ENCODE measurements at regions not wholly inside any gene's neighbourhood (a gene's known extent, or its start where the extent isn't known, plus 50 kb on each side); places are given as distances from the start of the nearest gene placed in this dataset.

DNA sequence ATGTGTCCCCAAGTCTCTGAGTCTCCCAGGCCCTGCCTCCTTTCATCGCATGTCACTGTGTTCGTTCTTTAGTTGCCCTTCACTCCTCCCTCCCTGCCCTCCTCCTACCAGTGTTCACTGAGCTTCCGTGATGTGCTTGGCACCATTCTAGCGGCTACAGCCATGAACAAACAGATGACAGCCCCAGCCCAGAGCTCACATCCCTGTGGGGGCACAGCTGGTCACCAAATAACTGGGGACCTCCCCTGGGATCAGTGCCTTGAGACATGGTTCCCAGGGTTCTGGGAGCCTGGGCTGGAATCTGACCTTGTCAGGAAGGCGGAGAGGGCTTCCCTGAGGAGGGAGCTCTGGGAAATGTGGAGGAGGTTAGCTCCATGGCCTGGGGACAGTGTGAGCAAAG lies 320.7 kb downstream of the PTPRU start:
- TF ChIP-seq, protein P1, sequence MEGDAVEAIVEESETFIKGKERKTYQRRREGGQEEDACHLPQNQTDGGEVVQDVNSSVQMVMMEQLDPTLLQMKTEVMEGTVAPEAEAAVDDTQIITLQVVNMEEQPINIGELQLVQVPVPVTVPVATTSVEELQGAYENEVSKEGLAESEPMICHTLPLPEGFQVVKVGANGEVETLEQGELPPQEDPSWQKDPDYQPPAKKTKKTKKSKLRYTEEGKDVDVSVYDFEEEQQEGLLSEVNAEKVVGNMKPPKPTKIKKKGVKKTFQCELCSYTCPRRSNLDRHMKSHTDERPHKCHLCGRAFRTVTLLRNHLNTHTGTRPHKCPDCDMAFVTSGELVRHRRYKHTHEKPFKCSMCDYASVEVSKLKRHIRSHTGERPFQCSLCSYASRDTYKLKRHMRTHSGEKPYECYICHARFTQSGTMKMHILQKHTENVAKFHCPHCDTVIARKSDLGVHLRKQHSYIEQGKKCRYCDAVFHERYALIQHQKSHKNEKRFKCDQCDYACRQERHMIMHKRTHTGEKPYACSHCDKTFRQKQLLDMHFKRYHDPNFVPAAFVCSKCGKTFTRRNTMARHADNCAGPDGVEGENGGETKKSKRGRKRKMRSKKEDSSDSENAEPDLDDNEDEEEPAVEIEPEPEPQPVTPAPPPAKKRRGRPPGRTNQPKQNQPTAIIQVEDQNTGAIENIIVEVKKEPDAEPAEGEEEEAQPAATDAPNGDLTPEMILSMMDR (IDR thresholded peaks at IDR 0.05 in 2 of 3, conservative IDR thresholded peaks at IDR 0.05 in 1 of 3; ENCODE audit: control insufficient read depth in 2 of 3, extremely low read depth in 1 of 3, insufficient read depth in 1 of 3, low read depth in 3 of 3, low read length in 3 of 3): no peak
- TF ChIP-seq, protein P2, sequence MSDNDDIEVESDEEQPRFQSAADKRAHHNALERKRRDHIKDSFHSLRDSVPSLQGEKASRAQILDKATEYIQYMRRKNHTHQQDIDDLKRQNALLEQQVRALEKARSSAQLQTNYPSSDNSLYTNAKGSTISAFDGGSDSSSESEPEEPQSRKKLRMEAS (IDR thresholded peaks at IDR 0.05; ENCODE audit: low read depth, low read length): no peak
- no peak for TF ChIP-seq POLR2AphosphoS5 (IDR thresholded peaks at IDR 0.05; ENCODE audit: low read length)
